ENCODE measurements at regions not wholly inside any gene's neighbourhood (a gene's known extent, or its start where the extent isn't known, plus 50 kb on each side); places are given as distances from the start of the nearest gene placed in this dataset.

GRCh38 chr1:90106311-90106710, 111.4 kb downstream of the ZNF326 start:
- no peaks in the 10 kb centered on the region for H3K36me3 ChIP-seq
- no peaks in the 10 kb centered on the region for H3K4me1 ChIP-seq (replicated peaks)
- no peak overlapping the region for H3K27ac ChIP-seq
- no peaks in the 10 kb centered on the region for H3K9me3 ChIP-seq (replicated peaks)
- DNase-seq (ENCODE audit: low read depth in 1 of 2, low spot score in 2 of 2), result no peak
- peaks cover 15% of the 10 kb centered on the region; the same call in 1 of the 2 replicates for H3K27me3 ChIP-seq (replicated peaks)
- H3K4me3 ChIP-seq, result no peak overlapping the region

DNA sequence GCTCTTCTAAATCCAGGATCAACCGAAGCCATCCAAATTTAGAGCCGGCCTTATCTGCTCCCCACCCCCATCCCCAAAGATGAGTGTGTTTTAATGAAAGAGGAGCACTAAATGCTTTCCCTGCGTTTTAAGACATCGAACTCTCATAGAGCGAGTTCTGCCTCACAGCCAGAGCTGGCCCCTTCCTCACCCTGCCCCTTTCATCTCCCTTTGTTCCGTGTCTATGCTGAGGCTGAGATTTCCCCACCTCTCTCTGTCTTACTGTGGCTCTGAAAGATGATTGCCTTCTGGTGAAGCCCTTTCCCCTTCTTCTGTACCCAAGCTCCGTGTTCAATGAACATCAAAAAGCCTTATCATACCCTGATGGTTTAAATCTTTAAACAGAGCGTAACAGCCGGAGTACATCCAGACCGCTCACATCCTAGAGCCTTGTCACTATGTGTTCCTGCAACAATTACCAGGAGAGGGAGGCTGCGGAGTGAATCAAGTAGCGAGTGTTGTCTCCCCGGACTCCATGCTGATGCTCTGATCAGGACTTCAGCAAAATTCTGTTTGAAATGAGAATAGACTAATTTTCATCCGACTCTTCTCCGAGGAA, 110.1 kb downstream of the ZNF326 start:
- Histone ChIP-seq H3K9me3 (replicated peaks) (no peaks in the 10 kb centered on the region), H3K27ac (no peak overlapping the region), H3K36me3 (no peaks in the 10 kb centered on the region), H3K27me3 (replicated peaks) (peaks cover 15% of the 10 kb centered on the region; the same call in 1 of the 2 replicates), H3K4me3 (no peak overlapping the region), H3K4me1 (replicated peaks) (no peaks in the 10 kb centered on the region)
- no peak for DNase-seq (ENCODE audit: low read depth in 1 of 2, low spot score in 2 of 2)

- Histone ChIP-seq H3K4me3 (no peak overlapping the region), H3K27me3 (replicated peaks) (no peaks in the 10 kb centered on the region; the same call in 1 of the 2 replicates)
- DNase-seq (ENCODE audit: low read depth in 1 of 2, low spot score in 2 of 2), result no peak
Observed at GRCh38 chr1:90100566-90100965, 105.7 kb downstream of the ZNF326 start.

DNA sequence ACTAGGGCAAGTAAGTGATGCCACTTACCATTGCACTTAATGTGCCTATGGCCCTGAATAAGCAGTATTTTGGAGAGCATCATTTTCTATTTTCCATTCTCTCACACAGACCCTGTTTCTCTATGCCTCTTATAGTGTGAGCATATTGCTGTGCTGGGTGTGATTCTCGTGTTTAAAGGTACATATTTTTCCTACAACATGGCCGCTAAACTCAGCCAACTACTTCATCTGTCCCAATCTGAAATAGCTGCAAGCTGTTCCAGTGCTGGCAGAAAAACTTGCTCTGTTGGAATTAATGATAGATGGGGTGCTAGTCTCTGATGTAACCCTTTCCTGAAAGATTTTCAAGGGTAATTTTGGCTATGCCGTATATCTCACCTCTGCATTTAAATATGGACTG, 97.5 kb downstream of the ZNF326 start:
- Histone ChIP-seq H3K4me1 (replicated peaks) (no peaks in the 10 kb centered on the region), H3K9me3 (replicated peaks) (no peaks in the 10 kb centered on the region), H3K4me3 (no peak overlapping the region), H3K27me3 (replicated peaks) (0 out of 2 replicates have a peak, but pooled peaks cover 3% of the 10 kb centered on the region), H3K36me3 (no peaks in the 10 kb centered on the region), H3K27ac (no peak overlapping the region)
- no peak for DNase-seq (ENCODE audit: low read depth in 1 of 2, low spot score in 2 of 2)

More at GRCh38 chr1:90100566-90100965, 105.7 kb downstream of the ZNF326 start:
- Histone ChIP-seq H3K9me3 (replicated peaks) (no peaks in the 10 kb centered on the region), H3K36me3 (no peaks in the 10 kb centered on the region), H3K4me1 (replicated peaks) (no peaks in the 10 kb centered on the region), H3K27ac (no peak overlapping the region)

Measured in SJSA1 (cell line).